LNCAP (cell line): ENCODE measurements at regions not wholly inside any gene's neighbourhood (a gene's known extent, or its start where the extent isn't known, plus 50 kb on each side); places are given as distances from the start of the nearest gene placed in this dataset.

Experiments
- CTCF ChIP-seq: fragments of 450-650 bp; IDR thresholded peaks from 2 replicates; pipeline ENCODE4 v1.5.1; 2017; ENCODE audit warnings: mild to moderate bottlenecking

- TF ChIP-seq CTCF, result no peak
These were observed 218.9 kb downstream of the OR13H1 start for GRCh38 chrX:131762802-131763234.

GRCh38 chrX:131763674-131764073 lies 219.8 kb downstream of the OR13H1 start:
- TF ChIP-seq CTCF, result no peak

DNA sequence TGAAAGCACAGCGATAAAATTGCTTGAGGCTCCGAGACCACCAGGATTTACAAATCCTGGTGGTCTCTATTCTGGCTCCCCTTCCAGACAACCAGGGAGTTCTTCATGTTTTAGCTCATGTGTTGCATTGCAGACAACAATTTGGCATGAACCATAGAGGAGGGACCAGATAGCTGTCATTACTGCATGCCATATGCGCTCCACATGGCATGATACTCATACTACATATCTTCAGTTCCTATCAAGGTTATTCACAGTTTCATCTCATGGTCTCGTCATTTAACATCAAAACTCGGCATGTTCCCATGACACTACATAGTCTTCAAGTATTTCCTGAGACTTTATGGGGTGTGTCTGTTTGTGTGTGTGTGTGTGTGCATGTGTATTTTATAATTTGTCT lies 220.3 kb downstream of the OR13H1 start:
- no peak for TF ChIP-seq CTCF

- peak; percentile 45; the same call in 1 of the 2 replicates for TF ChIP-seq CTCF
These were observed 234.7 kb downstream of the OR13H1 start for GRCh38 chrX:131778269-131779218.

DNA sequence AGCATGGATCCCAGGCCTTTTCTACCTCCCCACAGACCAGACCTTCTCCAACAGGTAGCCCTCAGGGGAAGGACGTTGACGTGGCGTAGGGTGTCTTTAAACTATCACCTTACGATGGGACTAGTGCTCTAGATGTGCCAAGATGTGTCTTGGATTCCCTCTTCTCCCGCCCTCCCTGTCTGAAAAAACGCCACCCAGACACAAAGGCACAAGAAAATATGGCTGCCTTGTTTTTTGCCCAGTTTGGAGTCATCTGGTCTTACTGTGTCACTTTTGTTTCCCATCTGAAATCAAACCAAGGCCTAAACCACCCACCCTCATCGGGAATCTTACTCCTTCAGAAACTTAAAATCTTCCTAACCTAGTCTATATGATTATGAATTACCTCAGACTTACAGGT lies 235.4 kb downstream of the OR13H1 start:
- TF ChIP-seq CTCF, result no peak

- TF ChIP-seq CTCF, result no peak
These were observed 235.9 kb downstream of the OR13H1 start for GRCh38 chrX:131779741-131780140.

DNA sequence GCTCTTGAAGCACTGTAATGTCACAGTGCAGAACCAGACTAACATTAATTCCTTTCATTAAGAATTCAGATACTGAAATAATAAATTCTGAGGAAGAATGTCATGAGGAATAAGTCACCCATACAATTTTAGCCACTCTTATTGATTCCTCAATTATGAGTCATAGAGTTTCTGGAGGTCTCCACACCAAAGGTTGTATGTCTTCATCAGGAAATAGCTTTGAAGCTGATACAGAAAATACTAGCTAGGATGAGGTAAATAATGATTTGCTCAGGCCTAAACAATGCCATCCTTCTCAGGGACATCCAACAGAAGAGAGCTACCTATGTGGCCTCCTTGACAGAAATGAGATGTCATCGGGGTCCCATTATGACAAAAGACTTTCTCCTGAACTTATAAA lies 238.8 kb downstream of the OR13H1 start:
- TF ChIP-seq CTCF, result no peak
